ENCODE measurements at regions not wholly inside any gene's neighbourhood (a gene's known extent, or its start where the extent isn't known, plus 50 kb on each side); places are given as distances from the start of the nearest gene placed in this dataset.

- DNase-seq: no peak
Observed at GRCh38 chr11:70778883-70779282, 380.6 kb downstream of the CTTN start.

DNA sequence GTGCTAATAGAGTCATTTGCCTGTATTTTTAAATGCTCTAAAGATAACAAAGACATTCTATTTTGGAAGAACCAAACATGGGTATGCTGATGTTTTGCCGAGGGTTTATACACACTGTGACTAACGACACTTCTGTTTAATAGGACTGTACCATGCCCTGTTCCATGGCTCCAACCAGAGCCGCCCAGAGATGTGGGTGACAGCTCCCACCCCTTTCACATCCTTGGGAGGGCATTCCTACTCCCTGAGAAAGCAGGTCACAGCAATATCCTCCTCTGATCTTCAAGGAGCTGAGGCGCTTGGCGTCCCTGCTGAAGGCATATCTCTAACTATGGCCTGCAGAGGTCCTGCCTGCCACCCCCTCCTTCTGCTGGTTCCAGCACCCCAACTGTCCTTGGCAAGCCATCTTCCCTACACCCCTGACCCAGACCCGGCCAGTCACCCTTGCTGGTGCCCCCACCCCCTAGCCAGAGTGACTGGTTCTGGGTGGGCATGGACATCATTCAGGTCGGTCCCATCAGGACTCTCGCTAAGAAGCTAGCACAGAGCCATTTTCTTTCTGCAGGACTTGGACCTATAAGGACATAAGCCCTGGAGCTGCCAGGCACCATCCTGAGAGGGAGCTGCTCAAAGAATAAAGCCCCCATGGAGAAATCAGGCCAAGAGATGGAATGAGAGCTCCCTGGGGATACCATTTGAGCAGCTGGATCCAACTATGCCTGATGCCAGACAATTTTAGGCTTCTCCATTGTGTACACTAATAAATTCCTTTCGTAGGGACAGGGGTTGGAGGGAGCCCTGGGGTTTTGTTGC lies 381.3 kb downstream of the CTTN start:
- DNase-seq: no peak

- DNase-seq: no peak
Observed at GRCh38 chr11:70780246-70780535, 381.9 kb downstream of the CTTN start.

- no peak for DNase-seq
Observed at GRCh38 chr11:70782401-70782913, 384.1 kb downstream of the CTTN start.

- DNase-seq: no peak
Observed at GRCh38 chr11:70783356-70783755, 385.0 kb downstream of the CTTN start.

- no peak for DNase-seq
Observed at GRCh38 chr11:70783821-70784220, 385.5 kb downstream of the CTTN start.

GRCh38 chr11:70785372-70785771 lies 387.0 kb downstream of the CTTN start:
- no peak for DNase-seq

DNA sequence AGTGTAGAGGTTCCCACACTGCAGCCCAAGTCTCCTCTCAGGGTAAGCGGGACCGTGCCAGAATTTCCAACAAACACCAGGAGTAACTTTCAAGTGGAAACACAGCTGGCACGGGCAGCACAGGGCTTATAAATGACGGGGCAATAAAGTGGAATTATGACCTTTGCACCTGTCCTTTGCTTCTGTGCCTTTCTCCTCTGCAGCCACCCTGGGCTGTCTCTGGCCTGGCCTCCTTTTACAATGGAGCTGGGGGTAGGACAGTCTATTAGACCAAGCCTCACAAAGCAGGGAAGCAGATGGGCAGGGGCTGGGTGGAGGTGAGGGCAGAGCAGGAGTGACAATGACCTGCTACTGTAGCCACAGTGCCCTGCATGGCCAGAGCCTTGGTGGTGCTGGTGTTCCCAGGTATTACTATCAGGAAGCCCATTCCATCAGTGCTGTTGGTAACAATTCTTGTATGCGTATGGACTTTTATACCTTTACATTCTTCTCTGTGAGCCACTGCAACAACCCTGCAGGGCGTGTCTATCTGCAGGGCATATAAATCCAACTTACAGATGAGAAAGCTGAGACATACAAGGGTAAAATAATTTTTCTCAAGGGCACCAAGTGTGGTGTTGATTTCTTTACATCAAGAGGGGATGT lies 387.8 kb downstream of the CTTN start:
- no peak for DNase-seq

GRCh38 chr11:70788248-70789022 lies 390.1 kb downstream of the CTTN start:
- peak; percentile 92 for DNase-seq

DNA sequence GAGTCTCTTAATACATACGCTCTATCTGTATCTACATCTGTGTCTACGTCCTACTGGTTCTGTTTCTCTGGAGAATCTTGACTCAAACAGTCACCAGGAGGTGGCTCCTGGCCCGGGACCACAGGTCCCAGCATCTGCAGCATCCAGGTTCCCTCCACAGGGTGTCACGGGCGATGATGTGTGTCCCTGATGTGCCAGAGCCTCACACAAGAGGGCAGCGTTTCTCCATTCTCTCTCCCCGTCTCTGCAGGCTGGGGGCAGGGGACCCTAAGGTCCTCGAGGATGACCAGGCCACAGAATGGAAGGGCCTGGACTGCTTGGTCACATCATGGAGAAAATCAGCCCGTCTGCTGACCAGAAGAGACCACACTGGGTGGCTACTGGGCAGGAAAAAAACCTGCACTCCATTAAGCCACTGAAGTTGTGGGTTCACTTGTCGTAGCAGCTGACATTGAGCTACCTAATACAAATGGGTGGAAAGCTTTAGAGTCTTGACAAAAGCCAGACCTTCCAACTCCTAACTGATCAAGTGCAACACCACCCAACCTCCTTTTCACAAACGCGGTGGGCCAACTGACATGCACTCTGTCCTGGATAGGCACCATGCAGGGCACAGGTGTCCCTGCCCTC lies 392.5 kb downstream of the CTTN start:
- DNase-seq: no peak

GRCh38 chr11:70796648-70797227 lies 398.4 kb downstream of the CTTN start:
- DNase-seq: no peak

- no peak for DNase-seq
Observed at GRCh38 chr11:70798296-70798695, 400.0 kb downstream of the CTTN start.

DNA sequence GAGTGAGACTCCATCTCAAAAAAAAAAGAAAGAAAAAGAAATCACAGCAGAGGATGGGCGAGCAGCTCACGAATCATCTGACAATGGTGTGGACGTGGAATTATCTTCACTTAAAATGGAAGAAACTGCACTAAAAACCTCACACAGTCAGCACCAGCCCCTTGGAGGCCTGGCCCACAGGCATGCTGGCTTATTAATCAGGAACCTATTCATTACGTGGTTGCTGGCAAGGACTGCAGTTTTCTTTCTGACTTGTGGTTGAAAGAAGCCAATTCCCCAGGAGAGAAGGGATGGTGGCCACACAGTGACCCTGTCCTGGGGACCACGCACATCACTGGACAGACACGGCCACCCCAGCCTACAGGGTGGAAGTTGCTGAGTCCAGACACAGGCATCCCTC lies 401.1 kb downstream of the CTTN start:
- DNase-seq: no peak

GRCh38 chr11:70802185-70802584 lies 403.9 kb downstream of the CTTN start:
- DNase-seq: no peak

DNA sequence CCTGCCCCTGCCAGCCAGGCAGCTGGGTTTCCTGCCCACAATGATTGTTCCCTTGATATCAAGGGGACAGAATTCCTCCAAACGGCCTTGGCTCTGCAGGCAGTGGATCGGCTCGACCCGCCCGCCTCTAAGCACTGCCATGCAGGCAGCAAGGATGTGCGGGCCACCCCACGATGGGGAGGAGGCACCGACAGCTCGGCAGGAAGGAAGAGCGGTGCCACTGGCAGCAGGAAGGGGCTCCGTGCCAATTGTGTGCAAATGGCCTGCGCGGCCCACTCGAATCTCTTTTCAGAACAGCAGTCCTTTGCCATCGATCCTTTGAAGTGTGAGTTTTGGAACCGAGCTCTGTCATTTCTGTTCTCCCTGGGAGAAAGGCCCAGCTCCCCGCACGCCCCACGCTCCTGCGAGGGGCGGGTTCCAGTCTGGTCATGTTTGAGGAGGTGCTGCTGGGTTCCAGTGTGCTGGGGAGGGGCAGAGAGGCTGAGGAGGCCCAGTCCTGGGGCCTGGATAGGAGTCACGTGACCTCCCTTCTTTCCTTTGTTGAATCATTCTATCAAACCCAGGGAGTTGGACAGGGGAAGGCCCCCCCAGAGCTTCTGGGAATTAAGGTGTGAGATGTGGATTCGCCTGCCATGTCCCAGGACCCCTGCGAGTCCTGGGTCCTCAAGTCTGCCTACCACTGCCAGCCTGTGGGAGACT lies 406.0 kb downstream of the CTTN start:
- DNase-seq: no peak

GRCh38 chr11:70805243-70805642 lies 406.9 kb downstream of the CTTN start:
- no peak for DNase-seq

GRCh38 chr11:70805971-70806370 lies 407.6 kb downstream of the CTTN start:
- DNase-seq: no peak

DNA sequence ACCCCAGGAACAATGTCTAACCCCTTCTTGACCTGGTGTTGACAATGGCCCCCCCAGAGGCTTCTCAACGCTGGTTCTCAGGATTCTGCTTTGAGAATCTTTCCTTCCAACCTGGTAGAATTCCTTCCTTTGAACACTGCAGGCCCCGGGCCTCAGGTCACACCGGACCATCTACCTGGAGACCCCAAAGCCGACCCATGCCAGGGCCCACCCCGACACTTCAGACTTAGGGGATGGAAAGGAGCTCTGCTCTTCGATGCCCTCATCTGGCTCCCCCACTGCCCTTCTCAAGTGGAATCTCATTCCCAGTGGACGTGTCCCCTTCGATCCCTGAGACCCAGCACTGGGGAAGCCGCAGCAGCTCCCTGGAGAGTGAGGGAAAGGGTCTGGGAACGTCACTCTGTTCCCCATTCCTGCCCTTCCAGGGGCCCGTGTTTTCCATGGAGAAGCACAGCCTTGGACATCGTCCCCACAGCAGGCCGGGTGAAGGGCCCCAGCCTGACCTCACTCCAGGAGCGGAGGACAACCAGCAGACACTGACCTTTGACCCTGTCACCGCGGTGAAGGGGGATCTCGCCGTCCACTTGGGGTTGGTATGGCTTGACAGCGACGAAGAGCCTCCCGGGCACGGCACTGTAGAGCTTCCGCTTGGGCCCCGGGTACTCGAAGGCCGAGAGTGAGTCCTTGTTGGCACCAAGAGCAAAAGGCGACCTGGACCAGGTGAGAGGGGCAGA lies 408.3 kb downstream of the CTTN start:
- DNase-seq: no peak

- DNase-seq: no peak
Observed at GRCh38 chr11:70807195-70807543, 408.8 kb downstream of the CTTN start.

DNA sequence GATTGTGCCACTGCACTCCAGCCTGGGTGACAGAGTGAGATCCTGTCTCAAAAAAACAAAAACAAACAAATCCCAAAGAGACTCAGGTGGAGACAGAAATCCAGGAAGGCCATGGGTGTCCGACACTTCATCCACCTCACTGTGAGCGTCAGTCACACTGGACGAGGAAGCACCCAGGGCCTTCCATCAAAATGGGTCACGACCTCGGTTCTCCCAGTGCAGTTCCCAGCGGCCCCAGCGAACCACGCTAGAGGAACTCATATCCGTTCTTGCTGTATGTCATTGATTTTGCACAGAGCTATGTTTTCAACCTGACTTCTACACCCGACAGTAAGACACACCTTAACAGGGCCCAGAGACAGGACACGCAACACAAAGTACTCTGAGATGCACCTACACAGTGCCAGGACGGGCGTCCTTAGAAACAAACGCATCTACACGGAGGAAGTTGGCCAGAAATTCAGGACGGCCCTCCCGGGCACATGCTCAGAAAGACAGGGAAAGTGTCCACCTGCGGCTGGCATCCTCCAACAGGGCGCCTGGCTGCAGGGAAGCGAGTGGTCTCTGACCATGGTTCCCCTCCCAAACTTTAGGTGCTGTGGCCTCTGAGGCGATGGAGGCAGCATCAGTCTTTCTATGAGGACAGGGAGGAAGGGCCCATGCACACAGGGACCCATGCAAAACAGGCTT lies 410.5 kb downstream of the CTTN start:
- DNase-seq: no peak

DNA sequence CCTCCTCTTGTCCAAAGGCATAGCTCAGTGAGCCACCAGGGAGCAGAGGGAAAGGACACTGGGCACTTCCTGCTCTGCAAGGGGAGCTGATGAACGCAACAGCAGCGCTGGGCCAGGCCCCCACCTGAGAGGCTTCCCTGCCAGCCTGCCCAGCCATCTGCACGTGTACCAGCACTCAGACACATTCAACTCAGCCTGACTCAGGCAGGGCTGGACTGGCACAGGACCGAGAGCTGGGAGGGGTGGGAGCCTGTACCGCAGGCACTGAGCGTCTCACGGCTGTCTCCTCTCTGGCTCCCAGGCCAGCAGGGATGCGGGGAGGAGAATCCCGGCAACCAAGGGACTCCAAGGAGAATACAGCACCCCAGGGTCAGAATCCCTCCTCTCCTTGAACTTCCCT lies 411.8 kb downstream of the CTTN start:
- DNase-seq: no peak
